ENCODE measurements at regions not wholly inside any gene's neighbourhood (a gene's known extent, or its start where the extent isn't known, plus 50 kb on each side); places are given as distances from the start of the nearest gene placed in this dataset.

GRCh38 chr15:89406940-89407607 is 72.5 kb upstream of the POLG start:
- H3K27ac Mint-ChIP-seq = no peak overlapping the region
- H3K27me3 Mint-ChIP-seq (ENCODE audit: low read depth) = peaks cover 100% of the 10 kb centered on the region
- H3K4me1 Mint-ChIP-seq = peaks cover 9% of the 10 kb centered on the region
- no peak overlapping the region for H3K4me3 Mint-ChIP-seq
- H3K36me3 Mint-ChIP-seq = no peaks in the 10 kb centered on the region
- DNase-seq (ENCODE audit: low spot score in 2 of 2, unreplicated experiment in 2 of 2) = no peak
- TF ChIP-seq, protein P1, sequence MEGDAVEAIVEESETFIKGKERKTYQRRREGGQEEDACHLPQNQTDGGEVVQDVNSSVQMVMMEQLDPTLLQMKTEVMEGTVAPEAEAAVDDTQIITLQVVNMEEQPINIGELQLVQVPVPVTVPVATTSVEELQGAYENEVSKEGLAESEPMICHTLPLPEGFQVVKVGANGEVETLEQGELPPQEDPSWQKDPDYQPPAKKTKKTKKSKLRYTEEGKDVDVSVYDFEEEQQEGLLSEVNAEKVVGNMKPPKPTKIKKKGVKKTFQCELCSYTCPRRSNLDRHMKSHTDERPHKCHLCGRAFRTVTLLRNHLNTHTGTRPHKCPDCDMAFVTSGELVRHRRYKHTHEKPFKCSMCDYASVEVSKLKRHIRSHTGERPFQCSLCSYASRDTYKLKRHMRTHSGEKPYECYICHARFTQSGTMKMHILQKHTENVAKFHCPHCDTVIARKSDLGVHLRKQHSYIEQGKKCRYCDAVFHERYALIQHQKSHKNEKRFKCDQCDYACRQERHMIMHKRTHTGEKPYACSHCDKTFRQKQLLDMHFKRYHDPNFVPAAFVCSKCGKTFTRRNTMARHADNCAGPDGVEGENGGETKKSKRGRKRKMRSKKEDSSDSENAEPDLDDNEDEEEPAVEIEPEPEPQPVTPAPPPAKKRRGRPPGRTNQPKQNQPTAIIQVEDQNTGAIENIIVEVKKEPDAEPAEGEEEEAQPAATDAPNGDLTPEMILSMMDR (IDR thresholded peaks at IDR 0.05; ENCODE audit: unreplicated experiment) = no peak
- no peaks in the 10 kb centered on the region for H3K9me3 Mint-ChIP-seq

DNA sequence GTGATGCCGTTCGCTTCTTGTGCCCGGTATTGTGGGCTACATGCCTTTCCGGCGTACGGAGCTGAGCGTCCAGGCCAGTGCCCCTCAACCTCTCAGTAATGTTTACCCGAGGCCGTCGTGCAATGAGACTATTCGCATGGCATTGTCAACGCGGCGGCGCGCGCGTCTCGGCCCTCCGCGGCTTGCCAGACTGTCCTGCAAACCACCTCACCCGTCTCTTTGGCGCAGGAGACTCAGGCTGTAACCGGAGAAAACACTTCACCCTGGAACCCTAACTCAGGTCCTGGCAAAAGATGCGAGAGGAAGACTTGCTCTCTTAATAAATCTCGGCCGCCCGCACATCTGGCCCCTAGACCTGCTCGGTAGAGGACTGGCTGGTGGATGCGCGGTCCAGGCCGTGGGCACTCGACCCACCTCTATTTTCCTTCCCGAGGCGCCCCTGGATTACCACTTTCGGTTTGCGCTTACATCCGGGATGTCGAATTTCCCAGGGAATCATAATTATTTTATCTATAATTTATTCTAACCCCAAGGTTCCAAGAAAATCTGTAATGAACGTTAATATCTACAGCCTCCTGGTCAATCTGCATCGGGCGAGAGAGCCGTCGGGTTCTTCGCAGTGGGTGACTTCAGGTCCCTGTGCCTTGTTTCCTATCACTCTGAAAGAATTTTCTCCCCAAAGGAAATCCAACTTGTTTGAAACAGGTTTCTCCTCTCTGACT is 71.8 kb upstream of the POLG start:
- H3K27ac Mint-ChIP-seq = no peak overlapping the region
- no peaks in the 10 kb centered on the region for H3K36me3 Mint-ChIP-seq
- H3K27me3 Mint-ChIP-seq (ENCODE audit: low read depth) = peaks cover 100% of the 10 kb centered on the region
- peaks cover 9% of the 10 kb centered on the region for H3K4me1 Mint-ChIP-seq
- TF ChIP-seq, protein P1 (IDR thresholded peaks at IDR 0.05; ENCODE audit: unreplicated experiment) = no peak
- no peak overlapping the region for H3K4me3 Mint-ChIP-seq
- no peak for DNase-seq (ENCODE audit: low spot score in 2 of 2, unreplicated experiment in 2 of 2)
- H3K9me3 Mint-ChIP-seq = no peaks in the 10 kb centered on the region

DNA sequence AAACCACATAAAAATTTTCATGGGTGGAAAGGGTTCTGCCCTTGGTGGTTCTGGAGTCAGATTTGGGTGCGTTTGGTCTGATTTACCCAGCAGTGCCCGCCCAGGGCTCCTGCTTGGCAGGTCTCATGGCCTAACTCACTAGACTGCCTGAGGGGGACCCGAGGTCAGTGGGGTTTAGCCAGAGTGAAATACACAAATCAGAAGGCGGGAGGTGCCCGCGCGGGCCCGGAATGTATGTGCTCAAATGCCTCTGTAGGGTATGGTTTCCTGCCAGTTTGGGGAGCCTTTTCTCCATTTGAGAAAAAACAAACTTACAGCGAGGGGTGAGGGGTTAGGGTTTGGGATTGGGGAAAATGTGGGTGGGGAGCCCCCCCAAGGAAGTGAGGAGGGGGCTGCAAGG is 70.9 kb upstream of the POLG start:
- Mint-ChIP-seq H3K36me3 (no peaks in the 10 kb centered on the region), H3K9me3 (no peaks in the 10 kb centered on the region), H3K27me3 (ENCODE audit: low read depth) (peaks cover 100% of the 10 kb centered on the region), H3K27ac (no peak overlapping the region), H3K4me1 (peaks cover 11% of the 10 kb centered on the region), H3K4me3 (no peak overlapping the region)
- no peak for DNase-seq (ENCODE audit: low spot score in 2 of 2, unreplicated experiment in 2 of 2)
- TF ChIP-seq, protein P1 (IDR thresholded peaks at IDR 0.05; ENCODE audit: unreplicated experiment) = no peak

DNA sequence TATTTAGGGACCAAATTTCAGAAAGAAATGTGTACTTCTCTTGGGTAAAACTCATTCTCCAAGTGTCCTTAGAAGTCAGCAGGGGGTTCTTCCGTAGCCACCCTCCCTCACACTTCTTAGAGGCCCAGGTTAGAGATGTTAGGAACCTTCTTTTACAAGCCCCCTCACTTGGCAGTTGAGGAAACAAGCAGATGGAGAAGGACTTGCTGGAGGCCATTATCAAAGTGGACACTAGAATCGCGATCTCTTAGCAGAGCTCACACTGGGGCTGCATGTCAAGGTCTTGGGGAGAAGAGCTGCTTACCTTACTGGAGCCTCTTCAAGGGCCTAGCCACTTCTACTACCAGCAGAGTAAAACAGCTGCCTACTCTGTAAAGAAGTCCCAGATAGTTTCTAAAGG is 69.4 kb upstream of the POLG start:
- H3K4me1 Mint-ChIP-seq = peaks cover 14% of the 10 kb centered on the region
- TF ChIP-seq, protein P1 (IDR thresholded peaks at IDR 0.05; ENCODE audit: unreplicated experiment) = no peak
- H3K27me3 Mint-ChIP-seq (ENCODE audit: low read depth) = peaks cover 98% of the 10 kb centered on the region

DNA sequence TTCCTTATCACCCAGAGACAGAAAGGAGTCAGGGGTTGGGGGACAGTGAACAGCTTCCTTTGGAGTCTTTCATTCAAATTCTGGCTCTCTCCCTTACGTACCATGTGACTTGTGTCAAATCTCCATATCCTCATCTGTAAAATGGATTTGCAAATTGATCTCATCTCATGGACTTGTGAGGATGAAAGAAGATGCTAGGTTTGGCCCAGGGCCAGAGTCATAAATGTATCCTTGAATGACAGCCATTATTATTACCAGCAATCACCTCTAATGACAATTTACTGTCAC is 67.8 kb upstream of the POLG start:
- Mint-ChIP-seq H3K4me1 (peaks cover 11% of the 10 kb centered on the region), H3K27ac (no peak overlapping the region), H3K36me3 (no peaks in the 10 kb centered on the region), H3K27me3 (ENCODE audit: low read depth) (peaks cover 98% of the 10 kb centered on the region), H3K4me3 (no peak overlapping the region), H3K9me3 (no peaks in the 10 kb centered on the region)
- DNase-seq (ENCODE audit: low spot score in 2 of 2, unreplicated experiment in 2 of 2) = no peak
- TF ChIP-seq, protein P1 (IDR thresholded peaks at IDR 0.05; ENCODE audit: unreplicated experiment) = no peak

More for the DNA sequence above, 69.4 kb upstream of the POLG start:
- H3K9me3 Mint-ChIP-seq = no peaks in the 10 kb centered on the region
- DNase-seq (ENCODE audit: low spot score in 2 of 2, unreplicated experiment in 2 of 2) = no peak
- H3K4me3 Mint-ChIP-seq = no peak overlapping the region
- no peaks in the 10 kb centered on the region for H3K36me3 Mint-ChIP-seq
- no peak overlapping the region for H3K27ac Mint-ChIP-seq
